Smooth muscle cell (in vitro differentiated cells): ENCODE measurements at regions not wholly inside any gene's neighbourhood (a gene's known extent, or its start where the extent isn't known, plus 50 kb on each side); places are given as distances from the start of the nearest gene placed in this dataset.

ENCODE experiments used
- DNase-seq: peaks from one replicate; lab custom pipeline; 2025; ENCODE audit not compliant: unreplicated experiment; lab: John Stamatoyannopoulos, UW
- H2AFZ ChIP-seq: fragments of 200-600 bp; sonication (generic); 2 replicates; pipeline ENCODE4 v1.6.0; 2016; ENCODE audit warnings: antibody characterized with exemption, low read depth, mild to moderate bottlenecking
- H3F3A ChIP-seq: fragments of 200-600 bp; sonication (generic); 2 replicates; pipeline ENCODE4 v1.6.0; 2017; ENCODE audit warnings: antibody characterized with exemption, low read depth
- H3K27ac ChIP-seq: fragments of 200-600 bp; sonication (generic); 2 replicates; pipeline ENCODE4 v1.5.1; 2016; ENCODE audit warnings: low read depth, mild to moderate bottlenecking
- H3K27me3 ChIP-seq: fragments of 200-600 bp; sonication (generic); 2 replicates; pipeline ENCODE4 v1.6.1; 2016; ENCODE audit warnings: low read depth, mild to moderate bottlenecking
- H3K36me3 ChIP-seq: fragments of 200-600 bp; sonication (generic); 2 replicates; pipeline ENCODE4 v1.5.1; 2016; ENCODE audit warnings: low read depth
- H3K4me1 ChIP-seq: fragments of 200-600 bp; sonication (generic); 2 replicates; pipeline ENCODE4 v1.5.1; 2016; ENCODE audit warnings: low read depth
- H3K4me2 ChIP-seq: fragments of 200-600 bp; sonication (generic); 2 replicates; pipeline ENCODE4 v1.6.0; 2016; ENCODE audit warnings: mild to moderate bottlenecking
- H3K4me3 ChIP-seq: fragments of 200-600 bp; sonication (generic); 2 replicates; pipeline ENCODE4 v1.5.1; 2016; ENCODE audit warnings: mild to moderate bottlenecking
- H3K79me2 ChIP-seq: fragments of 200-600 bp; sonication (generic); 2 replicates; pipeline ENCODE4 v1.6.0; 2016; ENCODE audit warnings: low read depth, mild to moderate bottlenecking
- H3K9ac ChIP-seq: fragments of 200-600 bp; sonication (generic); 2 replicates; pipeline ENCODE4 v1.6.0; 2016; ENCODE audit warnings: low read depth
- H3K9me3 ChIP-seq: fragments of 200-600 bp; sonication (generic); replicated peaks from 2 replicates; pipeline ENCODE4 v1.5.1; 2016; ENCODE audit warnings: low read depth
- H4K20me1 ChIP-seq: fragments of 200-600 bp; sonication (generic); 2 replicates; pipeline ENCODE4 v1.6.0; 2016; ENCODE audit warnings: low read depth
- WGBS: methylation state at CpG from one replicate; pipeline ENCODE4 v1.1.7; 2016; ENCODE audit warnings: low lambda C conversion rate; 5-methylcytosine and 5-hydroxymethylcytosine counted together
- TF ChIP-seq, protein P1 (sequence below): fragments of 200-600 bp; sonication (generic); IDR thresholded peaks from 2 replicates; pipeline ENCODE4 v1.5.1; 2017; ENCODE audit warnings: borderline replicate concordance, mild to moderate bottlenecking, antibody characterized with exemption; ENCODE audit not compliant: insufficient read depth, poor library complexity, severe bottlenecking

DNA sequence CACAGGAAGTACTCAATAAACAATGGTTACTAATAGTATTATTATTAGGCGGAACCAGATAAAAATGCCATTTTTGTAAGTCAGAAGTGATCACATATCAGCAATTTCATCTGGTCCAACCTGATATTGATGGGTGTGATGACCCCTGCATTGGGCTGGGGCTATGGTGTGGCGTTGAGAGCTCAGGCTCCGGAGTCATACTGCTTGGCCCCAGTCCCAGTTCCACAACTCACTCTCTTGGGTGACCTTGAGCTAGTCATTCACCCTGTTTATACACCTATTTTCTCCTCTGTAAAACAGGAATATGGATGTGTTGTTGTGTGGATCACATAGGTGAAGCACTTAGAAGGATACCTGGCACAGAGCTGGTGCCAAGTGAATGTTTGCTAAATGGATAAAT is 229.4 kb upstream of the POU3F1 start:
- Histone ChIP-seq H3F3A (no peaks in the 10 kb centered on the region), H3K79me2 (no peaks in the 10 kb centered on the region), H3K27ac (no peak overlapping the region), H2AFZ (no peak overlapping the region), H3K4me1 (no peaks in the 10 kb centered on the region), H3K9me3 (no peaks in the 10 kb centered on the region), H3K4me2 (no peak overlapping the region), H3K9ac (no peak overlapping the region), H3K4me3 (no peak overlapping the region), H3K36me3 (no peaks in the 10 kb centered on the region), H3K27me3 (no peaks in the 10 kb centered on the region), H4K20me1 (no peaks in the 10 kb centered on the region)
- WGBS: 97% methylated on average over 3 of the region's 3 CpGs
- no peak for DNase-seq
- TF ChIP-seq, protein P1, sequence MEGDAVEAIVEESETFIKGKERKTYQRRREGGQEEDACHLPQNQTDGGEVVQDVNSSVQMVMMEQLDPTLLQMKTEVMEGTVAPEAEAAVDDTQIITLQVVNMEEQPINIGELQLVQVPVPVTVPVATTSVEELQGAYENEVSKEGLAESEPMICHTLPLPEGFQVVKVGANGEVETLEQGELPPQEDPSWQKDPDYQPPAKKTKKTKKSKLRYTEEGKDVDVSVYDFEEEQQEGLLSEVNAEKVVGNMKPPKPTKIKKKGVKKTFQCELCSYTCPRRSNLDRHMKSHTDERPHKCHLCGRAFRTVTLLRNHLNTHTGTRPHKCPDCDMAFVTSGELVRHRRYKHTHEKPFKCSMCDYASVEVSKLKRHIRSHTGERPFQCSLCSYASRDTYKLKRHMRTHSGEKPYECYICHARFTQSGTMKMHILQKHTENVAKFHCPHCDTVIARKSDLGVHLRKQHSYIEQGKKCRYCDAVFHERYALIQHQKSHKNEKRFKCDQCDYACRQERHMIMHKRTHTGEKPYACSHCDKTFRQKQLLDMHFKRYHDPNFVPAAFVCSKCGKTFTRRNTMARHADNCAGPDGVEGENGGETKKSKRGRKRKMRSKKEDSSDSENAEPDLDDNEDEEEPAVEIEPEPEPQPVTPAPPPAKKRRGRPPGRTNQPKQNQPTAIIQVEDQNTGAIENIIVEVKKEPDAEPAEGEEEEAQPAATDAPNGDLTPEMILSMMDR: no peak

GRCh38 chr1:38274974-38275373 is 228.4 kb upstream of the POU3F1 start:
- H3K27me3 ChIP-seq: peaks cover 9% of the 10 kb centered on the region
- no peak overlapping the region for H3K27ac ChIP-seq
- H3F3A ChIP-seq: no peaks in the 10 kb centered on the region
- TF ChIP-seq, protein P1: no peak
- no peaks in the 10 kb centered on the region for H3K36me3 ChIP-seq
- H3K4me3 ChIP-seq: no peak overlapping the region
- no peak for DNase-seq
- H3K4me2 ChIP-seq: no peak overlapping the region
- 45% methylated on average over 4 of the region's 4 CpGs for WGBS
- H3K9me3 ChIP-seq: no peaks in the 10 kb centered on the region
- no peaks in the 10 kb centered on the region for H3K4me1 ChIP-seq
- no peak overlapping the region for H3K9ac ChIP-seq
- no peaks in the 10 kb centered on the region for H3K79me2 ChIP-seq
- no peaks in the 10 kb centered on the region for H4K20me1 ChIP-seq
- H2AFZ ChIP-seq: no peak overlapping the region

DNA sequence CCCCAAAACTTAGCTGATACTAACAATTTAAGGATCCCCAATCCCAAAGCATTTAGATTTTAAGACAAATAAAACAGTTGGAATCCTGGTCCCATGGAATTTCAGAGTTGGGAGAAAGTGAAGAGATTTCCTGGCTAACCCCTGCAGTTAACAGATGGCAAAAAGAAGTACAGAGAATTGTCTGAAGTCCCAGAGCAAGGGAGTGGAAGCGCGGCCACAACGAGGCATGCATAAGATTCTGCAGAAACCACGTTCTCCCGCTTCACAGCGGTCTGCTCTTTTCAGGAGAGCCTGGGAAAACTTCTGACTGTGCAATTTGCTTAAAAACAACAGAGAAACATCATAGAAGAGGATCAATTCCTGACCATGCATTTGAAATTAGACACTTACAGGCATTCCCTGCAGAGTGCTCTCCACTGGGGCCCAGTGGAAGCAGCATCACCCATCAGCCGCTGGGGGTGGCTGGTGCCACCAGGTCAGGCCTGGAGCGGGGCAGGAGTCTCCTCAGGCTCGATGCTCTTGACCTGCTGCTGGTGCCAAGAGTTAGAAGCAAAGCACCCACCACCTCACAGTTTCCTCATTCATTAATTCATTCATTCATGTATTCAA is 226.7 kb upstream of the POU3F1 start:
- Histone ChIP-seq H4K20me1 (no peaks in the 10 kb centered on the region), H3K4me1 (no peaks in the 10 kb centered on the region), H3K9ac (no peak overlapping the region), H3K4me3 (no peak overlapping the region), H3K36me3 (no peaks in the 10 kb centered on the region), H2AFZ (no peak overlapping the region), H3F3A (no peaks in the 10 kb centered on the region), H3K4me2 (no peak overlapping the region), H3K27me3 (peaks cover 21% of the 10 kb centered on the region), H3K79me2 (no peaks in the 10 kb centered on the region), H3K9me3 (no peaks in the 10 kb centered on the region), H3K27ac (no peak overlapping the region)
- WGBS: 74% methylated on average over 9 of the region's 9 CpGs
- DNase-seq: no peak
- TF ChIP-seq, protein P1: no peak

GRCh38 chr1:38272515-38272914 is 225.9 kb upstream of the POU3F1 start:
- 74% methylated on average over 3 of the region's 3 CpGs for WGBS
- Histone ChIP-seq H3K9me3 (no peaks in the 10 kb centered on the region), H3F3A (no peaks in the 10 kb centered on the region), H3K27me3 (peaks cover 21% of the 10 kb centered on the region), H3K79me2 (no peaks in the 10 kb centered on the region), H3K36me3 (no peaks in the 10 kb centered on the region), H3K9ac (no peak overlapping the region), H4K20me1 (no peaks in the 10 kb centered on the region), H3K4me2 (no peak overlapping the region), H3K4me3 (no peak overlapping the region), H3K27ac (no peak overlapping the region), H2AFZ (no peak overlapping the region), H3K4me1 (no peaks in the 10 kb centered on the region)
- TF ChIP-seq, protein P1: no peak
- DNase-seq: no peak
